NCI-H446 (cell line): ENCODE measurements at regions not wholly inside any gene's neighbourhood (a gene's known extent, or its start where the extent isn't known, plus 50 kb on each side); places are given as distances from the start of the nearest gene placed in this dataset.

Experiments used
- DNase-seq, 2 experiments: peaks; one replicate each; lab custom pipeline; 2025; lab: John Stamatoyannopoulos, UW

DNA sequence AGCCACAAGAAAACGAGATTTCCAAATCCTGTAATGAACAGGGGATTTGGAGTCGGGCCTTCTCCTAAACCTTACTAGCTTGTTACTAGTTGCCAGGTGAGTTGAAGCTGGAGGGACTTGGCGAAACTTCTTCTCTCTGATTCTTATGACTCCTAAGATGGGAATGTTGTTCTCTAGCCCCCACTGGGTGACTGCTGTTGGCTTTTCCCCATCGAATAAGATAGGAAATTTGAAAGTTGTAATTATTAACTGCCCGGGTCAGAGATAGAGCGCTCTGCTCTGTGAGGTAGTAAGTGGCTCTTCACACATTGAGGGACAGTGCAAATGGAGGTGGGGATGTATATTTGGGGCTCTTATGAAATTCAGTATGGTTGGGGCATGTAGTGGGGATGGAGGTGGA, 111.2 kb upstream of the MBNL2 start:
- DNase-seq: no peak

DNA sequence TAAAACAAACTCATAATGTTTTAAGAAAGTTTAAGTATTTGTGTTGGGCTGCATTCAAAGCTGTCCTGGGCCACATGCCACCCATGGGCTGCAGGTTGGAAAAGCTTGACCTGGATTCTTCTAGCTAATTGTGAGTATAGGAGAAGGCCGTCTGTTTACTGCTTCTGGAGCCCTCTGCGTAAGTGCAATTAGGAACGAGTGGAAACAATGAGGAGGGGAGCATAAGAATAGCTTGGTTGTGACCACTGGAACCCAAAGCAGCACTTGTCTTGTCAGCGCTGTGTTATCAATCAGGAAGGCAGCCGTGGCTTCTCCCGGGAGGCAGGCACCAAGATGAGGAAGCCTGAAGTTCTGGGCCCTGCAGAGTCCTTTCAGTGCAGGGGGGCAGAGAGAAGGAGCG, 110.4 kb upstream of the MBNL2 start:
- DNase-seq: no peak

DNA sequence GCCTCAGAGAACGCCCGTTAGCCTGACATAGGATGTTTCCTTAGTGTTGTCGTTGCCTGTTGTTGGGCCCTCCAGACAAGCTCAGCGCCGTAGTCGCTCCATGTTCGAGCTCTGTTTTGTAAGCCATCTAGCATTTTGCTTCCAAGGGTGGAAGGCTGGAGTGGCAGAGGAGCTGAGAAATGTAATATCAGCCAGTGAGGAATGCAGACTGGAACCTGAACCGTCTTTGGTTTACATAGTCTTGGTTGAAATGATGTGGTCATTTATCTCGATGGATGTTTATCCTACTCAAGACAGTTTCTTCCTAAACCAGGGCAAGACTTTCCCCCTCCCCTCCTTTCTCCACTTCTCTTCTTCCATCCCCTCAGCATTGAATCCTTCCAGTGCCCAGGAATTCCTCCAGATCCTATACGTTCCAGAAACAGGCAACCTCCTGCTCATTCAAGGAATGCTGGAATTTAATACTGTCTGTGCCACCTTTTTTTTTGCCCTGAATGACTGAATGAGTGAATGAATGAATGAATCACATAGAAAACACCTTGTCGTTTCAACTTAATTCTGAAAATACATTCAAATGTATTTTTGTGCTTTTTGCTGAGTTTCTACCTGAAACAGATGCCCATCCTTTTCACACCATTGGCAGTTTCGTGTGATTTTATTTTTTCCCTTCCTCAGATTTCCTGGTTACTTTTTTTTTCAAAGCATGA, 109.5 kb upstream of the MBNL2 start:
- no peak for DNase-seq

DNA sequence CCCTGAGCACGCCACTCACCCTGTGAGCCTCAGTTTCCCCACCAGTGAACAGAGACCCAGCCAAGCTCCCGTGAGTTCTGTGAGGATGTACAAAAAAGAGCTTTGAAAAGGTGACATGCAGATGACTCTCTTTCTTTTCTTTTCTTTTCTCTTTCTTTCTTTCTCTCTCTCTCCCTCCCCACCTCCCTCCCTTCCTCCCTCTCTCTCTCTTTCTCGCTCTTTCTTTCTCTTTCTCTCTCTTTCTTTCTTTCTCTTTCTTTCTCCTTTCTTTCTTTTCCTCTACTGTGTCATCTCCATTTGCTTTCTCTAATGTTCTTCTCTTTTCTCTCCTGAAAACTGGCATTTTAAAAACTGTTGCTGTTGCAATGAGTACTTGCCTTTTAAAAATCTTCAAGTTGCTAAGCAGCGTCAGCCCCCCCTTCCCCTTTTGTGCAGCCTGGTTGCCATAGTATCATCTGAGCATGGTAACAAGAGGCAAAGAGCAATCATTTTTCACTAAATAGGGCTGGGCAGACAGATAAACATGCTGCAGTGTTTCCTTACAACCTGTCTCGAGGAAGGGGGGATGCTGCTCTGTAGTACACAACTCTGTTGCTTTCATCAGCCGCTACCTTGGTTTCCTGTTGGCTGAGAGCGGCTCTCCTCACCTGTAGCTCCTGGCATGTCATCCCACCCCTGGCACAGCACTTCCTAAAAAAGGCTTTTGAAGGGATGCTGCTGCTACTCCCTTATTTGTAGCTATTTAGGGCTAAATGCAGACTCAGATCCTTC, 108.7 kb upstream of the MBNL2 start:
- no peak for DNase-seq

DNA sequence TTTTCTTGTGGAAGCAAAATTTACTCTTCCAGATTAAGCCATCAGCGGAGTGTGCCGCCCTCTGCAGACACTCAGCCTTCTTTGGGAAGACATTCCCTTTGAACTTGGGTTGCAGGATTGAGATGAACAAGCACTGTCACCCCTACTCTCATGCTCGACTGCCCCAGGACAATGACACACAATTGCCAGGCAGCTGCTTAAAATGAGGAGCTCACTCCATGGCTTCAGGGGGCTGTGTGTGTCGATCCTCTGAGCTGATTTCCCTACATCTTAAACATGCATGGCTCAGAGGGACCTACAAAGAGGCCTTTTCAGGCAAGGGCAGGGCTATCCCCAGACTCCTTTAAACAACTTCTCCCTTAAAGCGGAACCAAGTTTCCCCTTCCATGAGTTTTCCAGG, 107.5 kb upstream of the MBNL2 start:
- DNase-seq: no peak

DNA sequence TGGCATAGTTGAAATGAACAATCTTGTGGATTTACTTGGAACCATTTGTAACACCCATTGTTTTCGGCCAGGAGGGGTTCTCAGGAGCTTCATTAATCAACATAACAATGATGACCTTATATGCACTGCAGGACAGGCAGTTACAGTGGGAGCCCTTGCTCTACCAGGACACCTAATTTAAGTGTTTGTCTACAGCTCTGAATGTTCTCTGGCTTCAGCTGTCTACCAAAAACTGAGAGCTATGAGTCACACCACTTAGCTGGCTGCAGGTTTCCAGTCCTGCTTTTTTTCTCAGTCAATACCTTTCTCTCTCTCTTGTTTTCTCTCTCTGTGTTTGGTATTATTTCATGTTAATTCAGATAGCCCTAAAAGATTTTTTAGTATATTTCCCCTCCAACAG, 105.4 kb upstream of the MBNL2 start:
- peak in 1 of 2 experiments; percentile 15 for DNase-seq

DNA sequence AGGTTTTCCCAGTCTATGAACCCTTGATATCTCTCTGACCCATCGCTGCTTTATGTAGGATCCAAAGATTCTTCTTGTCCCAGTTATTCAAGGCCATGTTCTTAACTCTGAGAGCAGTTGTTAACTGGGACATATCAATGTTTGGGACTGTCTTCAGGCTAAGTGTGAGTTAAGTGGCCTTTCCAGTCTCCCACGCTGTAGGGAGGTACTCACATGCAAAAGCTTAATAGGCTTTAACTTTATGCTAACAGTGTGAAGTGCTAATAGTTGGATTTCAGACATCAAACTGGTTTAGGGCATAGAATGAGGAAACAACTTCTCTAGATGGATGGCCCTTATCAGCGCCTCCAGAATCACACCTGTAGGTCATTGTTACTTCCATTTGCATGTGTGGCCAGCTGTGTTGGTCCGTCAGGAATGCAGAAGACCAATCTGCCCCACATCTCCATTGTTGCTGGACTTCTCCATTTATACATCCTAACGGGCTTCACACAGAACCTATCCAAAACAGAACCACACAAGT, 104.7 kb upstream of the MBNL2 start:
- DNase-seq: no peak

DNA sequence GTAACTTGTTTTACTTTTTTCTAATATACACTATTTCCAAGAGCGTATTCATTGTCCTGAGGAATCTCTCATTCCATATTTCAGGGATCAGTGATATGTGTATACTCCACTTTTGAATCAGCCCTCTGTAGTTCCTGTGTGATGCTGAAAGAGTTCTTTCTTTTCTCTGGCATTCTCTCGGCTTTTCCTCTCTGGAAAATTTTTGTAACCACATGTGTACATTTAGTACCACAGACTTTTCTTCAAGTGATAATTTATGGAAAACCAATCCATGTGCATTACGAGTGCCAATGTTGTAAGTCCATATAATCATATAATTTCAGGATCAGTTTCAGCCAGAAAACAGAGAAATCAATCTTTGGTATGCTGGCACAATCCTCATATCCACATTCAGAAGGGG, 102.2 kb upstream of the MBNL2 start:
- no peak for DNase-seq

DNA sequence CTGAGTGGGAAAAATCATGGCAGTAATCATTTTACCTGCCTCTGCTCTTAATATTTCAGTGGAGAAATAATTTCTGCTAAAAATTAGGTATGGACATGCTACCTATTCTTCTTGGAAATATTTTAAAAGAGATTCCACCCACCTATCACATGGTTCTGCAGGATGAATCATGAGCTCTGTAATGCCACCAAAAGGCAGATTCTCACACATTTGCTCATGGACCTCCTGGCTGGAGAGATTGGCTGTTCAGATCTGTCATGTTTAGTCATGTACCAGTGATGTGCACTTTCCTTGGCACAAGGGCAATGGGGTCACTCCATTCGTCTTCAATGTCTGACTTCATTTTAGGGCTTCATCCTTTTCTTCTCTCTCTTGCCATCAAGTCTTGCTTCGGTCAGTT, 101.8 kb upstream of the MBNL2 start:
- no peak for DNase-seq

DNA sequence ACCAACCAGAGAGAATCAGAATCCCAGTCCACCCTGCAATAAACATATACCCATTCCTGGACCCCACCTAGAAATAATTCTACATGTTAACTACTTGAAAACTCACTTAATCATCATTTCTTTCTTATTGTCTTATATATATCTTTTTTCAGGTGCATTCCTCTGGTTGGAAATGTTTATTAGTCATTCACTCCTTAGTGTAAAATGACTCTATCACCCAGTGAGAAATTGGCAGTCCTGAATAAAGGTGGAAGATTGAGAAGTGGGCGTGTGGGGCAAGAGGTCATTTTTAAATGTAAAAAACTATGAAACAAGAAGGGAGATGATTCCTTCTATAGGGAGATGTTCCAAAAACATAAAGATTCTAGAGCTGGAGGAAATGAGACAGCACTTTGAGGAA, 101.2 kb upstream of the MBNL2 start:
- no peak for DNase-seq

DNA sequence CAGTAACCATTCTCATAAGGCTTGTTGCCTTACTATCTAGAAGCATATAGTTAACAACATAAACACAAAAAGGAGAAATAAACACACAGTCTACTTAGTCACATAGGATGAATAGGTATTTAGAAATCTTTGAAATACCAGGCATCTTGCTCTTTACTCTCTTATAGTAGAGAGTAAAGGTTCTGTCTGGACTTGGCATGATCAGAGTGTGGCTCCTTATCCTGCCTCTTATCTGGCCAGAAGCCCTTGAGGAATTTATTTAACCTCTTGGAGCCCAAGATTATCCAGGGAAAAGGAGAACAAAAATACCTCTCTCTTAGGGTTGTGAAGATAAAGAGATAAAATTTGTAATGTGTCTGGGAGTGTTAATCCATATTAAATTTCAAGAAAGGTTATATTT, 100.2 kb upstream of the MBNL2 start:
- DNase-seq: no peak

DNA sequence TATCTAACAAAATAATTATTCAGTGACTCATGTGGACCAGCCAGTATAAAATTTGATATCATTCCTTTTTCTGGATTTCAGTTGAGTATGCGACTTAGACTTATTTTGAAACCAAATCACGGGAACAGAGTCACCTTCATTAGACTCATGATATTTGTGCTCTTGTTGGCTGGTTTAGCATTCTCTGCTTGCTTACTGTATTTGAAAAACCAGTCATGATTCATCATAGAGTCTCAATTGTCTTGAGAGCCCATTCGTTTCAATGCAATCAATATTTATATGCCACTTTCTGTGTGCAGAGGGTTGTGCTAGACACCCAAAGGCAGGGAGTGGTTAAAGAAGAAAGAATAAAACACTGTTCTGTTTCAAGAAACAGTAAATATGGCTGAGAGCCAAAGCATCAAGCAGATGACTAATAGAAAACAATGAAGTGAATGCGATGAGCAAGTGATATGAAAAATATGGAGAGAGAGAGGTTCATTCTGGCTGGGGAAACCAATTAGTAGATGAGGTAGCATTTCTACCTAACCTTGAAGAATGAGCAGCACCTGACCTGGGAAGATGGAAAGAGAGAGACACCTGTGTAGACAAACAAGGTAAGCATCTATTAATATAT, 99.6 kb upstream of the MBNL2 start:
- DNase-seq: no peak

DNA sequence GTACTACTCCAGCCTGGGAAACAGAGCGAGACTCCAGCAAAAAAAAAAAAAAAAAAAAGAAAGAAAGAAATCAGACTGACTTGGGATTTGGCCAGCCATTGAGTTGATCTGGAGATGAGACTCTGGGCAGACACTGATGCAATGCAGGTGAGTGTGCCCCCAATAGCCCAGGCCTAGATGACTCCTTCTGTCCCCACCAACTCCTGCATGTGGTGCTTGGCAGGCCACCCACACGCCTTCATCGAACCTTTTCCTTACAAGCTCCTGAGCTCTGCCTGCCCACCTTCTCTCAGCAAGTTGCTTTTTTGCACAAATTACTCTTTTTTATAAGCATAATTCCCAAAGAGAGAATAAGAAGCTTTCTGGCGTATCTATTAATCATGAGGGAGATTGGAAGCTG, 97.9 kb upstream of the MBNL2 start:
- DNase-seq: no peak

DNA sequence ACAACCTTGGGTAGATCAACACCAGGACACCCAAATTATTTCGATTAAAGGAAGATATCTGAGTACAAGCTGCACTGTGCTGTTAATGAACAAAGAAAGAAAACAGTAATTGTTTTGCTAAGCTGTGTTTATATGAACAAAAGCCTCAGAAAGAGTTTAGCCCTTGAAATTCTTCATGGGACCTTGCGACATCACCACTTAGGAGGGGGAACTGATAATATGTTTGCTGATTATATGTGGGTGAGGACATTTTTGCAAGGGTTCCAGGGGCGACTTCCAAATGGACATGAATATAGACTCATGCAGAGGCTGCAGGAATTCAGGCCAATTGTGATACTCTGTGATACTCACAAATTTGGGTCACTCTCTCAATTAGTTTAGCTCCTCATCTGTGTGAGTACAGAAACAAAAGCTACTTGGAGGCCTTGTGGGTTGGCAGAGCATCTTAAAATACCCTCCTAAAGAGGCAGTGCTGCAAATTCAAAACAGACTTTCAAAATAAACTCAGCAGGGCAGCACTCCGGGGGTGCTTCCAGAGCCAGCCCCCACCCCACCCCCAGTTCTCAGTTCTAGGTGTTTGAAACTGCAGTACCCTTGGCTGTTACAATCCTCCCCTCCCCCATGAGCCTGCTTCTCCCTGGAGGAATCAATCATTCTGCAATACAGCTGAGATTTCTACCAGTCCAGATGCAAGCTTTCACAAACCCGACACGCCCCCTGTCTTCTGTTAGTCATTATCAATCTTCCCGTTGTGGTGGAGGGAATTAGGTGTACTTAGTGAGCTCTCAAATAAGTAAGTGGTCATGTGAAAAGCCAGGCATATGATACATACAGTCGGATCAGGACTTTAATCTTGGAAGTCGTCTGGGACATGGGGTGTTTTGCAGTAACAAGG, 97.0 kb upstream of the MBNL2 start:
- peak in 1 of 2 experiments; percentile 27 for DNase-seq

DNA sequence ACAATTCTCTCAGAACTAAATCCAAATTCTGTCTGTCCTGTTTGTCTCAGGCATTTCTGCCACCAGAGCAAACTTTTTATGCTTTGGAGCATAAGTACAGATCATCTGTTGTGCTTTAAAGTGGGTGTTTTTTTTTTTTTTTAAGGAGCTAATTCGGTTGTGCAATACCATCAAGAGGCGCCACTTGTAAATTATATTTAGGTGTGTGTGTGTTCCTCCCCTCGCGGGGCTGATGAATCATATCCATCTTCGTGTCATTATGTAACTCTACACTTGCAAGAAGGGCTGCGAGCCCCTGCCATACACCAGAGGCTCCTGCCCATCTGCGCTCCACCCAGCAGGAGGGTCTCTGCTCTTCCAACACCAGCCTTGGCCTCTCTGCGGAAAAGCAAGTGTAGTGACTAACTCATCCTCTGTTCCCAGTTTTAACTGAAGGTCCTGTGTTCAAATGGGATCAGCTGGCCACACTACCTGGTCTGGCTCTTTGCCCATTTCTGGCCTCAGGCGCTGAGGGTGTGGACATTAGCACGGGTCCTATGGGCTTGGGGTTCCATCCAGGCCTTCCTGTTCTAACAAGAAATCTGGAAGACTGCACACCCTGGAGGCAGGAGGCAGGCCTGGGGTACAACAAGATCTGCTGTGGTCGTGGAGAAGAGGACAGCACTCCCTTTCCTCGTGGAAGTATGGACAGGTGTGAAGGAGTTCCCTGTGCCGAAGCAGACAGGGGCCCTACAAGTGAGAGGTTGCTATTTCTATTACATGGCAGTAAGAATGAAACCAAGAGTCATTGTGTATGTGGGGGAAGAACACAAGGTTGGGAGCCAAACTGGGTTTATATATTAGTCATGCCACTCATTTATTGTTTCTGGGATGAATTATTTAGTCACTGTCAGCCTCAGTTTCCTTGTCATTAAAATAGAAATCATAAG, 96.1 kb upstream of the MBNL2 start:
- peak in 1 of 2 experiments; percentile 68 for DNase-seq

DNA sequence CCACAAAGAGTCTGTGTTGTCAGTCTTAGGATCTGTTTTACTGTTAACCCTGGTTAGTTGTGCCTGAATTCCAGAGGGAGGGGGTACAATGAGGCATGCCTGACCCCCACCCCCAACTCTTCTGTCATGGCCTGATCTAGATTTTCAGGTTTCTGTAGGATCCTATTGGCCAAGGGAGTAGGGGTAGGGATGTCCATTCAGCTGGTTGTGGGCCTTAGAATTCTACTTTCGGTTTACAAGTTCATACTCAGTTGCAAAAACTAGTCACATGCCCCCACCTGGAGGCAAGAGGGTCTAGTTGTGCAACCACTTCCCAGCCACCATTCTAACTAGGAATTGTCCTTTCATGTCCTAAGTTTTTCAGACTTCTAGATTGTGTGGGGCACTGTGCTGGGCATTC, 94.3 kb upstream of the MBNL2 start:
- no peak for DNase-seq

DNA sequence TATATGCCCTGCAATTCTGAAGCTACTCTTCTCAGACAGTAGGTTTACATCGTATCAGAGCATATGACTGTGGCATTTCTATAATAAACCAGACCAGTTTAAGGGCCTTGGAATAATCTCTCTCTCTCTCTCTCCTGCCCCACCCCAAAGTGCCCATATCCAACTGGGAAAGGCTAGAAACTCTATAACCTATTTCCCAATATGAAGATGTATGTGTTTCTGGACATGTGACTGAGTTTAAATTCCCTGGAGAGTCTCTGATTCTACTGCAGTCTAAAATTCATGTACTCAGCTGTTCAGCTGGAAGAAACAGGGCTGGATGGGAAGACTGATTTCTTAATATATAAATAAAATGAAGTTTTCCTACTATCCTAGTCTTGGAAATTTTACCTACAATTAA, 91.9 kb upstream of the MBNL2 start:
- no peak for DNase-seq

DNA sequence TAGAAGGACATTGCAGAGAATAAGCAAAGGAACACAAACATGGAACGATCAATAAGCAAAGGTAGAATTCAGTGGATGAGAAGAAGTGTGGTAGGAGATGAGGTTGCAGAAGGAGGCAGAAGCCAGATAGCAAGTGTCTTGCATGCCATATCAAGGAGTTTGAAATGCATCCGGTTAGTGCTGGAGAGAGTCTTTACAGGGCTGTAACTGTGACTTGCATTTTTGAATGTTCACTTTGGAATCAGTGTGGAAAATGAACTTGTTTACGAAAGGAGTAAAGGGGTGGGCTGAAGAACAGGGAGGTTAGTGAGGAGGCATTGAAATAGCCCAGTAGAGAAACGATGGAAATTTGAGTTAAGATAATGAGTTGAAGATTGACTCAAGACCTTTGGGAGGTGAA, 90.7 kb upstream of the MBNL2 start:
- DNase-seq: no peak

DNA sequence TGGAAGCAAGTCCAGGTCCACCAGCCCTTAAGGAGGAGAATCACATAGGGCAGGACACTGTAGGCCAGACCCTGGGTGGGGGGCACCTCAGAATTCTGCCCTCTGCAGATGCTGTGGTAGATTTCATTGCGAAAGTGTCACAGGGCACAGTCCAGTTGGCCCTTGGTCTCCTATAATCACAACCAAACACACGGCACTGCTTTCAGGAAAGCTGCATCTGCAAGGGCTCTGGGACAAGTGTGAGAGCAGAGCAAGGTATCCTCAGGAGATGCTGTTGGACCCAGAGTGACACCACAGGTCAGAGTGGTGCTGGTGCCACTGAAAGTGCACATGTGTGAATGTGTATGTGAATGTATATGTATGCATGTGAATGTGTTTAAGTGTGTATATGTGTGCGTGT, 88.6 kb upstream of the MBNL2 start:
- no peak for DNase-seq

DNA sequence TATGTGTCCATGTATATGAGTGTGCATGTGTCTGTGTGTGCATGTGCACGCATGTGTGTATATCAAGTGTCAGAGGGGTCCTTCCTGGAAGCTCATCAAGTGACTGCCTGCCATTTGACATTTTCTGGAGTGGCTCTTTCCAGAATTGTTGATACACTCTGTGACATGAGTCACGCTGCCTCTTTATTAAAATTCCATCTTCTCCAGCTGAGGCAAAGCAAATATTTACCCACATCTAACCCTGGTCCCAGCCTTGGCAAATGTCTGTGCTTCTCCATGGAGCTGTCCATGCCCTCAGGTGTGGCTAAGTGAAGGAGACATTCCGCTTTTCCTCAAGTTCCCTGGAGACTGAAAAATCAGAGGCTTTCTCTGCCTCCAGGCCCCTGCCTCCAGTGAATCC, 88.2 kb upstream of the MBNL2 start:
- no peak for DNase-seq
